ENCODE measurements at regions not wholly inside any gene's neighbourhood (a gene's known extent, or its start where the extent isn't known, plus 50 kb on each side); places are given as distances from the start of the nearest gene placed in this dataset.

GRCh38 chr7:142451817-142452216 lies 194.0 kb upstream of the PRSS58 start:
- TF ChIP-seq CTCF (conservative IDR thresholded peaks at IDR 0.05 in 1 of 2, IDR thresholded peaks at IDR 0.05 in 1 of 2; ENCODE audit: low read depth in 1 of 2, low read length in 2 of 2) (no peak), EZH2 (IDR thresholded peaks at IDR 0.05; ENCODE audit: low read length, missing control alignments) (no peak)
